ENCODE measurements at regions not wholly inside any gene's neighbourhood (a gene's known extent, or its start where the extent isn't known, plus 50 kb on each side); places are given as distances from the start of the nearest gene placed in this dataset.

DNA sequence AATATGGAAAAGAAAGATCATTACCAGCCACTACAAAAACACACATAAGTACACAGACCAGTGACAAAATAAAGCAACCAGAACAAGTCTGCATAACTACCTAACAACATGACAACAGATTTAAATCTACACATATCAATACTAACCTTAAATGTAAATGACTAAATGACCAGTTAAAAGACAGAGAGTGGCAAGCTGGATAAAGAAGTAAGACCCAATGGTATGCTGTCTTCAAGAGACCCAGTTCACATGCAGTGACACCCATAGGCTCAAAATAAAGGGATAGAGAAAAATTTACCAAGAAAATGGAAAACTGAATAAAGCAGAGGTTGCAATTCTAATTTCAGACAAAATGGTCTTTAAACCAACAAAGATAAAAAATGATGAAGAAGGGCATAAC, 938.1 kb downstream of the EFNA5 start:
- TF ChIP-seq, protein P1, sequence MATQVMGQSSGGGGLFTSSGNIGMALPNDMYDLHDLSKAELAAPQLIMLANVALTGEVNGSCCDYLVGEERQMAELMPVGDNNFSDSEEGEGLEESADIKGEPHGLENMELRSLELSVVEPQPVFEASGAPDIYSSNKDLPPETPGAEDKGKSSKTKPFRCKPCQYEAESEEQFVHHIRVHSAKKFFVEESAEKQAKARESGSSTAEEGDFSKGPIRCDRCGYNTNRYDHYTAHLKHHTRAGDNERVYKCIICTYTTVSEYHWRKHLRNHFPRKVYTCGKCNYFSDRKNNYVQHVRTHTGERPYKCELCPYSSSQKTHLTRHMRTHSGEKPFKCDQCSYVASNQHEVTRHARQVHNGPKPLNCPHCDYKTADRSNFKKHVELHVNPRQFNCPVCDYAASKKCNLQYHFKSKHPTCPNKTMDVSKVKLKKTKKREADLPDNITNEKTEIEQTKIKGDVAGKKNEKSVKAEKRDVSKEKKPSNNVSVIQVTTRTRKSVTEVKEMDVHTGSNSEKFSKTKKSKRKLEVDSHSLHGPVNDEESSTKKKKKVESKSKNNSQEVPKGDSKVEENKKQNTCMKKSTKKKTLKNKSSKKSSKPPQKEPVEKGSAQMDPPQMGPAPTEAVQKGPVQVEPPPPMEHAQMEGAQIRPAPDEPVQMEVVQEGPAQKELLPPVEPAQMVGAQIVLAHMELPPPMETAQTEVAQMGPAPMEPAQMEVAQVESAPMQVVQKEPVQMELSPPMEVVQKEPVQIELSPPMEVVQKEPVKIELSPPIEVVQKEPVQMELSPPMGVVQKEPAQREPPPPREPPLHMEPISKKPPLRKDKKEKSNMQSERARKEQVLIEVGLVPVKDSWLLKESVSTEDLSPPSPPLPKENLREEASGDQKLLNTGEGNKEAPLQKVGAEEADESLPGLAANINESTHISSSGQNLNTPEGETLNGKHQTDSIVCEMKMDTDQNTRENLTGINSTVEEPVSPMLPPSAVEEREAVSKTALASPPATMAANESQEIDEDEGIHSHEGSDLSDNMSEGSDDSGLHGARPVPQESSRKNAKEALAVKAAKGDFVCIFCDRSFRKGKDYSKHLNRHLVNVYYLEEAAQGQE (IDR thresholded peaks at IDR 0.05; ENCODE audit: insufficient read depth in 1 of 2, low read depth in 2 of 2, low read length in 2 of 2): no peak
- no peak for TF ChIP-seq FOXP2 (optimal IDR thresholded peaks at IDR 0.05; ENCODE audit: borderline replicate concordance, extremely low read depth, extremely low read length, insufficient read depth)
- no peak for TF ChIP-seq SIN3A (IDR thresholded peaks at IDR 0.05; ENCODE audit: borderline replicate concordance, insufficient read depth, low read length)
- no peak for TF ChIP-seq POLR2AphosphoS5 (IDR thresholded peaks at IDR 0.05; ENCODE audit: low read depth, low read length)

DNA sequence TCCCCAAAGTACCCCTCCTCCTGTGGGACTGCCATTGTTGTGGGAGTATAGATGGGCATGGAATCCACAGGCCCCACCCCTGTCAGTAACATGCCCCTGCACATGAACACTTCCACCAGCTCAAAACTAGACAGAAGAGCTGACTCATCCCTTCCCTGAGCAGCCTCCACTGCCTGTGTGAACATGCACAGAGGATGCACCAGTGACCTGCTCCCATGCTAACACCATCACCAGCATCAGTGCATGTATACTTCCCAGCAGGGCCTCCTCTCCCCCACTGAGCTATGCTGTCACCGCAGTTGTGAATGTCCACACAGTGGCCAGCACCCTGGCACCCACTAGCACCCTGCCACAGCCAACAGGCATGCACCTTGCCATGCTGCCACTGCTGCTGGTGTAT, 939.8 kb downstream of the EFNA5 start:
- TF ChIP-seq, protein P1 (IDR thresholded peaks at IDR 0.05; ENCODE audit: insufficient read depth in 1 of 2, low read depth in 2 of 2, low read length in 2 of 2): no peak
- TF ChIP-seq FOXP2 (optimal IDR thresholded peaks at IDR 0.05; ENCODE audit: borderline replicate concordance, extremely low read depth, extremely low read length, insufficient read depth) (no peak), SIN3A (IDR thresholded peaks at IDR 0.05; ENCODE audit: borderline replicate concordance, insufficient read depth, low read length) (no peak), TAF1 (IDR thresholded peaks at IDR 0.05; ENCODE audit: borderline replicate concordance, insufficient read depth, low read length) (no peak), POLR2AphosphoS5 (IDR thresholded peaks at IDR 0.05; ENCODE audit: low read depth, low read length) (no peak)

DNA sequence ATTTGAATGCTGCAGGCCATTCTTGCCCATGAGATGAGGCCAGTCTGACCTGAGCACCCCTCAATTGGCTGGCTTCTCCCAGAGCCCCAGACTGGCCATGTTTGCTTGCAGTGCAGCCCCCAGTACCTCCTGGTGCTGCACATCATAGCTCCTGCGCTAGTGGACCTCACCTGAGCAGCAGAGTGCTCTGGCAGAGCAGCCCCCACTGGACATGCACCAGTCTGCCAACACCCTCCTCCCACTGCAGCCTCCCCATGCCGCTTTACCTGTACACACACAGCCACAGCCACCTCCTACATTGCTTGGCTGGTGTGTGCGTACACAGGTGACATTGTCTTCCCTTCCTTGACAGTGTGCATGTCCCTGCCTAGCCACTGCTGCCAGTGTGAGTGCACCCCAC, 940.2 kb downstream of the EFNA5 start:
- no peak for TF ChIP-seq TAF1 (IDR thresholded peaks at IDR 0.05; ENCODE audit: borderline replicate concordance, insufficient read depth, low read length)
- no peak for TF ChIP-seq POLR2AphosphoS5 (IDR thresholded peaks at IDR 0.05; ENCODE audit: low read depth, low read length)
- TF ChIP-seq FOXP2 (optimal IDR thresholded peaks at IDR 0.05; ENCODE audit: borderline replicate concordance, extremely low read depth, extremely low read length, insufficient read depth): no peak
- TF ChIP-seq, protein P1 (IDR thresholded peaks at IDR 0.05; ENCODE audit: insufficient read depth in 1 of 2, low read depth in 2 of 2, low read length in 2 of 2): no peak

DNA sequence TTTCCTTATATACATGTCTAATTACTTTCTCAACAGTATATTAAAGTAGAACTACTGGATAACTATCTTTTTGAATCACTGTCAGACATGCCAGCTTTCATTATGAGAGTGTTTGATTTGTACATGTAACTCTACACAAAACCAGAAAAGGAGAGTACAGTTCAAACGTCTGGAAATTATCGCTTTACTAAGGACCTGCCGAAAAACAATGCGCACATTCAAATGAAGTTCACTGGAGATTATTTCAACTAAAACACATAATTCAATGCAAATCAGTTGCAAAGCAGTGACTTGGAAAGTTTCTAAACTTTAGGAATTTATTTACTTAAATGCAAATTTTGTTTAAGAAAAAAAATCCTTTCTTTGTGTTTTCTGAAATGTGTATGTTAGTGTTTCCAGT, 942.5 kb downstream of the EFNA5 start:
- TF ChIP-seq POLR2AphosphoS5 (IDR thresholded peaks at IDR 0.05; ENCODE audit: low read depth, low read length) (no peak), FOXP2 (optimal IDR thresholded peaks at IDR 0.05; ENCODE audit: borderline replicate concordance, extremely low read depth, extremely low read length, insufficient read depth) (no peak), TAF1 (IDR thresholded peaks at IDR 0.05; ENCODE audit: borderline replicate concordance, insufficient read depth, low read length) (no peak), SIN3A (IDR thresholded peaks at IDR 0.05; ENCODE audit: borderline replicate concordance, insufficient read depth, low read length) (no peak)
- TF ChIP-seq, protein P1 (IDR thresholded peaks at IDR 0.05; ENCODE audit: insufficient read depth in 1 of 2, low read depth in 2 of 2, low read length in 2 of 2): no peak

DNA sequence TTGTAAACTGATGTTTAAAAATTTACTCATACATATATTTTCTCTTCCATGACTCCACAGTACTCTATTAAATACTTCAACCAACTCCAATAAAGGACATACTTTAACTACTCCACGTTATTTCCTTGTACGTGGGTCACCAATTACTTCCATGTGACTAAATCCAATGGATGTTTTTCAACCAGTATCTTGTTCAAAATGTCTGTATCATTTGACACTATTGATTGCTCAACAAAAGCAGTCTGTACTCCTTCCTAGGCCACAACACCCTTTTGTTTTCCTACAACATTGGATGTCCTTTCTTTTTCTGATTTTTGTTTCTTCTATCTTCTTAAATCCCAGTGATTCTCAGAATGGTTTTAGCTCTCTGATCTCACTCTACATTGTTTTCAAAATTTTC, 943.7 kb downstream of the EFNA5 start:
- no peak for TF ChIP-seq SIN3A (IDR thresholded peaks at IDR 0.05; ENCODE audit: borderline replicate concordance, insufficient read depth, low read length)
- TF ChIP-seq, protein P1 (IDR thresholded peaks at IDR 0.05; ENCODE audit: insufficient read depth in 1 of 2, low read depth in 2 of 2, low read length in 2 of 2): no peak

Measured in PFSK-1 (cell line).